ENCODE measurements at regions not wholly inside any gene's neighbourhood (a gene's known extent, or its start where the extent isn't known, plus 50 kb on each side); places are given as distances from the start of the nearest gene placed in this dataset.

GRCh38 chr16:35339337-35339736, 1879.9 kb downstream of the TP53TG3F start:
- ChIA-PET POLR2A (no interaction called here), CTCF (no interaction called here)
- no peak for DNase-seq (ENCODE audit: low read depth)
- Histone ChIP-seq H3K36me3 (ENCODE audit: control insufficient read depth, insufficient read depth, low read length) (no peaks in the 10 kb centered on the region), H3K27me3 (ENCODE audit: control insufficient read depth, insufficient read depth, low read length) (no peaks in the 10 kb centered on the region), H3K4me3 (ENCODE audit: low read depth, low read length) (no peak overlapping the region)
- TF ChIP-seq, protein P1, sequence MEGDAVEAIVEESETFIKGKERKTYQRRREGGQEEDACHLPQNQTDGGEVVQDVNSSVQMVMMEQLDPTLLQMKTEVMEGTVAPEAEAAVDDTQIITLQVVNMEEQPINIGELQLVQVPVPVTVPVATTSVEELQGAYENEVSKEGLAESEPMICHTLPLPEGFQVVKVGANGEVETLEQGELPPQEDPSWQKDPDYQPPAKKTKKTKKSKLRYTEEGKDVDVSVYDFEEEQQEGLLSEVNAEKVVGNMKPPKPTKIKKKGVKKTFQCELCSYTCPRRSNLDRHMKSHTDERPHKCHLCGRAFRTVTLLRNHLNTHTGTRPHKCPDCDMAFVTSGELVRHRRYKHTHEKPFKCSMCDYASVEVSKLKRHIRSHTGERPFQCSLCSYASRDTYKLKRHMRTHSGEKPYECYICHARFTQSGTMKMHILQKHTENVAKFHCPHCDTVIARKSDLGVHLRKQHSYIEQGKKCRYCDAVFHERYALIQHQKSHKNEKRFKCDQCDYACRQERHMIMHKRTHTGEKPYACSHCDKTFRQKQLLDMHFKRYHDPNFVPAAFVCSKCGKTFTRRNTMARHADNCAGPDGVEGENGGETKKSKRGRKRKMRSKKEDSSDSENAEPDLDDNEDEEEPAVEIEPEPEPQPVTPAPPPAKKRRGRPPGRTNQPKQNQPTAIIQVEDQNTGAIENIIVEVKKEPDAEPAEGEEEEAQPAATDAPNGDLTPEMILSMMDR (IDR thresholded peaks at IDR 0.05; ENCODE audit: insufficient read depth, low read depth, low read length): no peak

- TF ChIP-seq, protein P1 (IDR thresholded peaks at IDR 0.05; ENCODE audit: insufficient read depth, low read depth, low read length): no peak
- Histone ChIP-seq H3K36me3 (ENCODE audit: control insufficient read depth, insufficient read depth, low read length) (no peaks in the 10 kb centered on the region), H3K4me3 (ENCODE audit: low read depth, low read length) (no peak overlapping the region), H3K27me3 (ENCODE audit: control insufficient read depth, insufficient read depth, low read length) (no peaks in the 10 kb centered on the region)
- ChIA-PET CTCF (no interaction called here), POLR2A (no interaction called here)
- DNase-seq (ENCODE audit: low read depth): no peak
Observed at GRCh38 chr16:35342012-35342411, 1882.6 kb downstream of the TP53TG3F start.

DNA sequence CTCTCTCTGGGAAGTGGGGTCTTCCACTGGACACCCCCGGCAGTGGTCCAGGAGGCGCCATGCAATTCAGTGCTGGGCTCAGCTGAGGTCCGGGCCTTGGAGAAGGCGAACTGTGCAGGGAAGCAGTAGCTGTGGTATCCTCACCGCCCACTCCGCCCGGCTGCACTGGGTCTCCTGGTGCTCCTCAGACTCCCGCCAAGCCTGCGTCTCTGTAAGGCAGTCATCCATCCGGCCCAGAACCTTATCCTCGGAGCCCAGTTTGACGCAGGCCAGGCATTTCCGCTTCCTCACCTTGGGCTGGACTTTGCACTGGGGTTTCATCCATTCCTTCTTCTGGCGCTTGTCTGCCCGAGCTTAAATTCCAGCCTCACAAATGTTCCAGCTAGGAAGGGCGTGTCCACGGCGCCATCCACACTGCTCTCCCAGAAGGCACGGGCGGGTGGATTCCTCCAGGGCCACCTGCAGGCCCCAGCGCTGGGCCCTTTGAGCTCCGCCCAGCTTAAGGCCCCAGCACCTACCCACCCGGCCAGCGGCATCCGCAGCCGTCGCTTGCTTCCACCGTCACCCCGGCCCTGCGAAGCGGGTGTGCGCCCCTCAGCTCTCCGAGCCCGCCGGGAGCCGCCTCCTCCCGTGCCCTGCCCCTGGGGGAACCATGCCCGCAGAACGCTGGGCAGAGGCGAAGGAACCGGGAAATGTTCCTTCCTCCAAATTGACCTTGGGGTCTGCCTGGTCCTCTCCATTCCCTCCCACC, 1884.8 kb downstream of the TP53TG3F start:
- CTCF ChIA-PET: no interaction called here
- Histone ChIP-seq H3K4me3 (ENCODE audit: low read depth, low read length) (no peak overlapping the region), H3K27me3 (ENCODE audit: control insufficient read depth, insufficient read depth, low read length) (no peaks in the 10 kb centered on the region), H3K36me3 (ENCODE audit: control insufficient read depth, insufficient read depth, low read length) (no peaks in the 10 kb centered on the region)
- DNase-seq (ENCODE audit: low read depth): no peak
- TF ChIP-seq, protein P1 (IDR thresholded peaks at IDR 0.05; ENCODE audit: insufficient read depth, low read depth, low read length): no peak
- POLR2A ChIA-PET: no interaction called here

DNA sequence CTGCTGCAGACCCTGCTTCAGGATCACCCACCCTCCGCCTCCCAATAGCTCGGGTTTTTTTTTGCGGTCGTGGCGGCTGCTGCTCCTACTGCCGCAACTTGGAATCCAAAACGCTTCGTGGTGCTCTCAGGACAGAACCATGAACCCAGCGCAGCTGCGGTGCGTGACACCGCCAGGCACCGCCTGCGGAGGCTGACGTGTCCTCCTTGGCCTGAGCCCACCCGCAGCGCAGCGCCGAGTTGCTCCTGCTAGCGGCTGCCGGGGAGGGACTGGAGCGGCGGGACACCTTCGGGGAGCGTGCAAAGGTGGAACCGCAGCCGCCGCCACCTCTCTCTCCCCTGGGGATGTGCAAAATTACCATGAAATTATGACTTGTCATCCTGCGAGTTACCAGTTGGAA, 1893.0 kb downstream of the TP53TG3F start:
- H3K27me3 ChIP-seq (ENCODE audit: control insufficient read depth, insufficient read depth, low read length): no peaks in the 10 kb centered on the region
- POLR2A ChIA-PET: no interaction called here
- CTCF ChIA-PET: no interaction called here

GRCh38 chr16:35363510-35363909, 1904.1 kb downstream of the TP53TG3F start:
- no peaks in the 10 kb centered on the region for H3K27me3 ChIP-seq (ENCODE audit: control insufficient read depth, insufficient read depth, low read length)
- TF ChIP-seq, protein P1 (IDR thresholded peaks at IDR 0.05; ENCODE audit: insufficient read depth, low read depth, low read length): no peak
- H3K36me3 ChIP-seq (ENCODE audit: control insufficient read depth, insufficient read depth, low read length): no peaks in the 10 kb centered on the region
- H3K4me3 ChIP-seq (ENCODE audit: low read depth, low read length): no peak overlapping the region
- DNase-seq (ENCODE audit: low read depth): no peak
- ChIA-PET CTCF (no interaction called here), POLR2A (no interaction called here)

More for the DNA sequence above, 1893.0 kb downstream of the TP53TG3F start:
- no peaks in the 10 kb centered on the region for H3K36me3 ChIP-seq (ENCODE audit: control insufficient read depth, insufficient read depth, low read length)
- no peak overlapping the region for H3K4me3 ChIP-seq (ENCODE audit: low read depth, low read length)
- TF ChIP-seq, protein P1 (IDR thresholded peaks at IDR 0.05; ENCODE audit: insufficient read depth, low read depth, low read length): no peak
- DNase-seq (ENCODE audit: low read depth): no peak
